Endothelial cell (in vitro differentiated cells): ENCODE measurements at regions not wholly inside any gene's neighbourhood (a gene's known extent, or its start where the extent isn't known, plus 50 kb on each side); places are given as distances from the start of the nearest gene placed in this dataset.

ENCODE experiments used
- DNase-seq: peaks from one replicate; pipeline ENCODE4 v3.0.0; 2021; ENCODE audit warnings: low spot score
- H3K27ac Mint-ChIP-seq: one replicate; pipeline ENCODE4 v1.8.0; 2021; ENCODE audit warnings: mixed read lengths, inconsistent platforms; ENCODE audit not compliant: unreplicated experiment
- H3K27me3 Mint-ChIP-seq: one replicate; pipeline ENCODE4 v1.8.0; 2021; ENCODE audit warnings: mild to moderate bottlenecking, moderate library complexity, mixed read lengths, inconsistent platforms; ENCODE audit not compliant: unreplicated experiment
- H3K36me3 Mint-ChIP-seq: one replicate; pipeline ENCODE4 v1.8.0; 2021; ENCODE audit warnings: mild to moderate bottlenecking, low read depth, mixed read lengths, inconsistent platforms; ENCODE audit not compliant: unreplicated experiment
- H3K4me1 Mint-ChIP-seq: one replicate; pipeline ENCODE4 v1.8.0; 2021; ENCODE audit warnings: mild to moderate bottlenecking, mixed read lengths, inconsistent platforms; ENCODE audit not compliant: unreplicated experiment
- H3K4me3 Mint-ChIP-seq: one replicate; pipeline ENCODE4 v1.8.0; 2021; ENCODE audit warnings: mild to moderate bottlenecking, mixed read lengths, inconsistent platforms; ENCODE audit not compliant: unreplicated experiment
- H3K9me3 Mint-ChIP-seq: one replicate; pipeline ENCODE4 v1.8.0; 2021; ENCODE audit warnings: mixed read lengths, inconsistent platforms; ENCODE audit not compliant: unreplicated experiment
- CTCF ChIP-seq: fragments of 200-600 bp; sonication (generic); IDR thresholded peaks from one replicate; pipeline ENCODE4 v1.5.0; 2021; ENCODE audit warnings: antibody characterized with exemption; ENCODE audit not compliant: unreplicated experiment

- Mint-ChIP-seq H3K4me1 (no peaks in the 10 kb centered on the region), H3K36me3 (no peaks in the 10 kb centered on the region), H3K27me3 (peaks cover 2% of the 10 kb centered on the region), H3K9me3 (no peaks in the 10 kb centered on the region), H3K4me3 (no peak overlapping the region), H3K27ac (no peak overlapping the region)
- TF ChIP-seq CTCF = no peak
- no peak for DNase-seq
These were observed 98.5 kb upstream of the SMARCA2 start for GRCh38 chr9:1916655-1917054.

DNA sequence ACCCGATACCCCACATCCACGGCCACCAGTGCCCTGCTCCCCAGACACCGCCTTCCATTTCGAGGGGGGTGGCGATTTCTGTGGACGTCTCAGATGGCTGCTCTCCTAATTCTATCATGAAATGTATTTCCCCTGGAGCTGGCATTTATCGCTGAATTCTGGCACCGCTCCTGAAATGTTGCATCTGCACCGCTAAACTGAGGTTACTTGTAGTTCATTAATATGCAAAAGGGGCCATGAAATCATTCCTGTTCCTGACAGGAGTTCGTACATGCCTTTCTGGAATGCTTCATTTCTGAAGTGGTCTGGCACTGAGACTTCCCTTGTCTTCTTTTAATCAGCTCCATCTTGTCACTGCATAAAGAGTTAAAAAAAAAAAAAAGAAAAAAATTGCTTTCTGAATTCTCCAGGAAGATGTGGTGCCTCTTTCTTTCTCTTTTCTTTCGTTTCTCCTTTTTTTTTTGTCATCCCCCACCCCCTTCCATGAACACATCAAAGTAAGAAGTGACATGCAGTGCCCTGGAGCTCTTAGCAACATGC lies 97.7 kb upstream of the SMARCA2 start:
- Mint-ChIP-seq H3K4me1 (no peaks in the 10 kb centered on the region), H3K36me3 (no peaks in the 10 kb centered on the region), H3K4me3 (no peak overlapping the region), H3K27me3 (no peaks in the 10 kb centered on the region), H3K9me3 (no peaks in the 10 kb centered on the region), H3K27ac (no peak overlapping the region)
- no peak for DNase-seq
- TF ChIP-seq CTCF = no peak

DNA sequence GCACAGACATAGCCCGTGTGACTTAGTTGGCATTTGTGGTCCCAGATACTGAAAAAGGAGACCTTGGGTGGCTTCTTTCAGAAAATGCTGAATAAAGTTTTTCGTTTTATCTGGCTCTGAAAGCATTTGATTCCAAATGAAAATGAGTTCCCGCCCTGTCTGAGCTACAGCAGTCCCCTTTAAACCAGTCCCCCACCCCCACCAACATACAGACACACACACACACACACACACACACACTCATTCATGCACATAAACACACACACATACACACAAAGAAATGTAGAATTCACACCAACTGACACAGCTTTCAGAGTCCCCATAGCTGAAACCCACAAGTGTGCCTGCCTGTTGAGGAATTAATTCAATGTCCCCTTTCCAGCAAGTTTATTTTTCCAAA lies 97.0 kb upstream of the SMARCA2 start:
- Mint-ChIP-seq H3K9me3 (no peaks in the 10 kb centered on the region), H3K4me3 (no peak overlapping the region), H3K36me3 (no peaks in the 10 kb centered on the region), H3K4me1 (no peaks in the 10 kb centered on the region), H3K27me3 (no peaks in the 10 kb centered on the region), H3K27ac (no peak overlapping the region)
- no peak for DNase-seq
- no peak for TF ChIP-seq CTCF

DNA sequence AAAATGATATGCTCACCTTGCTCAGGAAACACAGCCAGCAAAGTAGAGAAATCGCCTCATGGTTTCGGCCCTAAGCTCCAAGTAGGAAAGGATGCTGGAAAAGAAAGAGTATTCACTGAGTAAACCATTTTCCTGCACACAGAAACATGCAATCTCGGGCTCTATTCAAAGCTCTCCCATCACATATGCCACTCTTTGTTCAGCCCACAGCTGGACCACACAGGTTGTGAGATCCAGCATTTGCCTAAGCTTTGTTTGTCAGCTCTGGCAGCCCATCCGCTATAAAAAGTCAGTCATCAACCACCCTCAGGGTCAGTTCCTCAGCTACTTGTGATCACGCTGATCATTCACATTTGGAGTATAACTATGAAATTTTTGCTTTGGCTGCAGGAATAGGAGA lies 96.5 kb upstream of the SMARCA2 start:
- TF ChIP-seq CTCF = no peak
- Mint-ChIP-seq H3K9me3 (no peaks in the 10 kb centered on the region), H3K27ac (no peak overlapping the region), H3K4me1 (no peaks in the 10 kb centered on the region), H3K27me3 (no peaks in the 10 kb centered on the region), H3K4me3 (no peak overlapping the region), H3K36me3 (no peaks in the 10 kb centered on the region)
- DNase-seq = no peak

- no peak for TF ChIP-seq CTCF
- H3K4me1 Mint-ChIP-seq = no peaks in the 10 kb centered on the region
- no peak for DNase-seq
- H3K9me3 Mint-ChIP-seq = no peaks in the 10 kb centered on the region
- H3K4me3 Mint-ChIP-seq = no peak overlapping the region
- H3K27me3 Mint-ChIP-seq = no peaks in the 10 kb centered on the region
- H3K36me3 Mint-ChIP-seq = no peaks in the 10 kb centered on the region
- H3K27ac Mint-ChIP-seq = no peak overlapping the region
These were observed 95.9 kb upstream of the SMARCA2 start for GRCh38 chr9:1919229-1919628.
